Endothelial cell (in vitro differentiated cells): ENCODE measurements at regions not wholly inside any gene's neighbourhood (a gene's known extent, or its start where the extent isn't known, plus 50 kb on each side); places are given as distances from the start of the nearest gene placed in this dataset.

Experiments used
- DNase-seq: peaks from one replicate; pipeline ENCODE4 v3.0.0; 2021; ENCODE audit warnings: low spot score
- H3K27ac Mint-ChIP-seq: one replicate; pipeline ENCODE4 v1.8.0; 2021; ENCODE audit warnings: mixed read lengths, inconsistent platforms; ENCODE audit not compliant: unreplicated experiment
- H3K27me3 Mint-ChIP-seq: one replicate; pipeline ENCODE4 v1.8.0; 2021; ENCODE audit warnings: mild to moderate bottlenecking, moderate library complexity, mixed read lengths, inconsistent platforms; ENCODE audit not compliant: unreplicated experiment
- H3K36me3 Mint-ChIP-seq: one replicate; pipeline ENCODE4 v1.8.0; 2021; ENCODE audit warnings: mild to moderate bottlenecking, low read depth, mixed read lengths, inconsistent platforms; ENCODE audit not compliant: unreplicated experiment
- H3K4me1 Mint-ChIP-seq: one replicate; pipeline ENCODE4 v1.8.0; 2021; ENCODE audit warnings: mild to moderate bottlenecking, mixed read lengths, inconsistent platforms; ENCODE audit not compliant: unreplicated experiment
- H3K4me3 Mint-ChIP-seq: one replicate; pipeline ENCODE4 v1.8.0; 2021; ENCODE audit warnings: mild to moderate bottlenecking, mixed read lengths, inconsistent platforms; ENCODE audit not compliant: unreplicated experiment
- H3K9me3 Mint-ChIP-seq: one replicate; pipeline ENCODE4 v1.8.0; 2021; ENCODE audit warnings: mixed read lengths, inconsistent platforms; ENCODE audit not compliant: unreplicated experiment
- TF ChIP-seq, protein P1 (sequence below): fragments of 200-600 bp; sonication (generic); IDR thresholded peaks from one replicate; pipeline ENCODE4 v1.5.0; 2021; ENCODE audit warnings: antibody characterized with exemption; ENCODE audit not compliant: unreplicated experiment

GRCh38 chr15:60264566-60264965 is 133.2 kb downstream of the ANXA2 start:
- Mint-ChIP-seq H3K4me1 (no peaks in the 10 kb centered on the region), H3K27me3 (no peaks in the 10 kb centered on the region), H3K27ac (no peak overlapping the region), H3K36me3 (no peaks in the 10 kb centered on the region), H3K4me3 (no peak overlapping the region), H3K9me3 (no peaks in the 10 kb centered on the region)
- TF ChIP-seq, protein P1, sequence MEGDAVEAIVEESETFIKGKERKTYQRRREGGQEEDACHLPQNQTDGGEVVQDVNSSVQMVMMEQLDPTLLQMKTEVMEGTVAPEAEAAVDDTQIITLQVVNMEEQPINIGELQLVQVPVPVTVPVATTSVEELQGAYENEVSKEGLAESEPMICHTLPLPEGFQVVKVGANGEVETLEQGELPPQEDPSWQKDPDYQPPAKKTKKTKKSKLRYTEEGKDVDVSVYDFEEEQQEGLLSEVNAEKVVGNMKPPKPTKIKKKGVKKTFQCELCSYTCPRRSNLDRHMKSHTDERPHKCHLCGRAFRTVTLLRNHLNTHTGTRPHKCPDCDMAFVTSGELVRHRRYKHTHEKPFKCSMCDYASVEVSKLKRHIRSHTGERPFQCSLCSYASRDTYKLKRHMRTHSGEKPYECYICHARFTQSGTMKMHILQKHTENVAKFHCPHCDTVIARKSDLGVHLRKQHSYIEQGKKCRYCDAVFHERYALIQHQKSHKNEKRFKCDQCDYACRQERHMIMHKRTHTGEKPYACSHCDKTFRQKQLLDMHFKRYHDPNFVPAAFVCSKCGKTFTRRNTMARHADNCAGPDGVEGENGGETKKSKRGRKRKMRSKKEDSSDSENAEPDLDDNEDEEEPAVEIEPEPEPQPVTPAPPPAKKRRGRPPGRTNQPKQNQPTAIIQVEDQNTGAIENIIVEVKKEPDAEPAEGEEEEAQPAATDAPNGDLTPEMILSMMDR = no peak
- DNase-seq = no peak

DNA sequence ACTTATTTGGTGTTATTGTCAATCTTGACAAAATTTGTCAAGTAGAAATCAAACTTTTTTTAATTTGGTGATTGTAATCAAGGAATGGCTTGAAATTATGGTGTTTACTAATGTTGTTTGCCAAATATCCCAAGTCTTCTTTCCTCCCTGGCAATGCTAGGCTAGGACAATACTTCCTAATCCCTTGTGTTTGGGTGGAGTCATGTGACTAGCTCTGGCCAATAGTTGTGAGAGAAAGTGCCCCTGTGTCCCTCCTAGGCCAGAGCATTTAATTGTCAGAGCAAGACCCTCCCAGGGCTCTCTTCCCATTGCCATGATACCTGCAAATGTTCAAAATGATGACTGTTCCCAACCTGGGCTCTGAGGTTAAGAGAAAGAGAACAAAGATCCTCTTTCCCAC is 132.7 kb downstream of the ANXA2 start:
- H3K36me3 Mint-ChIP-seq = no peaks in the 10 kb centered on the region
- DNase-seq = no peak
- no peak overlapping the region for H3K27ac Mint-ChIP-seq
- H3K9me3 Mint-ChIP-seq = no peaks in the 10 kb centered on the region
- H3K4me1 Mint-ChIP-seq = no peaks in the 10 kb centered on the region
- H3K4me3 Mint-ChIP-seq = no peak overlapping the region
- TF ChIP-seq, protein P1 = no peak
- no peaks in the 10 kb centered on the region for H3K27me3 Mint-ChIP-seq

DNA sequence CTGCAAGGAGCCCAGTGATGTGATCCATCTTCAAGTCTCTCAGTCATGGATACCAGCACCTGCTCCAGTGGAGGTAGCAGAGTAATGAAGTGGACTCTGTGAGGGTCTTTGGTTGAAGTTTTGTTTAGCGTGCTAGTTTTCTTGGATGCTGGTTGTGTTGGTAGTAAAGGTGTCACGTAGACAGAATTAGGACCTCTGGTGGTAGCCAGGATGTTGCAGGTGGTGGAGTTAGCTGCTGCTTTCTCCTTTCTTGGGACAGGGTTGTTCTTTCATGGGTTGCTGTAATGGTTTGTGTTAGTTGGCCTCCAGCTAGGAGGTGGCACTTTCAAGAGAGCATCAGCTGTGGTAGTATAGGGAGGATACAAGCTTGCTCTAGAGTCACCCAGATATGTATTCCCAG is 125.2 kb downstream of the ANXA2 start:
- DNase-seq = no peak
- peaks cover 6% of the 10 kb centered on the region for H3K9me3 Mint-ChIP-seq
- no peak overlapping the region for H3K27ac Mint-ChIP-seq

GRCh38 chr15:60275624-60276023 is 122.2 kb downstream of the ANXA2 start:
- H3K4me1 Mint-ChIP-seq = no peaks in the 10 kb centered on the region
- H3K9me3 Mint-ChIP-seq = peaks cover 6% of the 10 kb centered on the region
- TF ChIP-seq, protein P1 = no peak
- DNase-seq = no peak
- H3K4me3 Mint-ChIP-seq = no peak overlapping the region
- no peaks in the 10 kb centered on the region for H3K36me3 Mint-ChIP-seq
- no peaks in the 10 kb centered on the region for H3K27me3 Mint-ChIP-seq
- H3K27ac Mint-ChIP-seq = no peak overlapping the region

More for the DNA sequence above, 125.2 kb downstream of the ANXA2 start:
- Mint-ChIP-seq H3K27me3 (no peaks in the 10 kb centered on the region), H3K4me3 (no peak overlapping the region), H3K4me1 (no peaks in the 10 kb centered on the region), H3K36me3 (no peaks in the 10 kb centered on the region)
- TF ChIP-seq, protein P1 = no peak

DNA sequence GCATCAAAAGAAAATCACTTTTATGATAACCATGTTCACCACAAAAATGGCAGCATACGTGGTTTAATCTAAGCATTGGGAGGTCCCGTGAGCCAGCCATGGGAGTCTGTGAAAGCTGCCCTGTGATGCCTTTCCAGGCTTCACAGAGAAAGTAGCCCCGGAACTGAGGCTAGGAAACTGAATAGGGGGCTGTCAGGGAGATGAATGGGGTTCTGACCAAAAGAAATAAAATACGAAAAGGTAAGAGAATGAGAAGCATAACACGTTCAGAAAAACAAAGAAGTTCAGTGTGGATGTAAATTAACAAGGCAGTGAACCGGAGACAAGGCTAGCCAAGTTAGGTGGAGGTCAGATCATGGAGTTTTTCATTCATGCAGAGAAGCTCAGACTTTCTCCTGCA is 118.9 kb downstream of the ANXA2 start:
- H3K27me3 Mint-ChIP-seq = no peaks in the 10 kb centered on the region
- peaks cover 6% of the 10 kb centered on the region for H3K9me3 Mint-ChIP-seq
- no peaks in the 10 kb centered on the region for H3K36me3 Mint-ChIP-seq
- no peak overlapping the region for H3K4me3 Mint-ChIP-seq
- DNase-seq = no peak
- H3K27ac Mint-ChIP-seq = no peak overlapping the region
- no peaks in the 10 kb centered on the region for H3K4me1 Mint-ChIP-seq
- TF ChIP-seq, protein P1 = no peak
